PC-9 (cell line): ENCODE measurements at regions not wholly inside any gene's neighbourhood (a gene's known extent, or its start where the extent isn't known, plus 50 kb on each side); places are given as distances from the start of the nearest gene placed in this dataset.

Experiments
- BruUV-seq: library from RNA; stranded (reverse); fragments of 400-500 nt; replicated peaks from 2 replicates; lab custom pipeline; 2021; lab: Mats Ljungman, UMichigan
- CTCF ChIA-PET: fragments of 300-600 bp; sonication (Branson Sonifier 250); formaldehyde crosslinking; loops from one replicate; lab custom pipeline; 2022; ENCODE audit warnings: antibody characterized with exemption; lab: Charles Lee
- POLR2A ChIA-PET: fragments of 300-600 bp; sonication (Branson Sonifier 250); formaldehyde crosslinking; loops from one replicate; lab custom pipeline; 2022; ENCODE audit warnings: antibody characterized with exemption; ENCODE audit not compliant: unreplicated experiment; lab: Charles Lee
- DNase-seq, 2 experiments: peaks; one replicate each; pipeline versions ENCODE4 v3.0.0 to v3.0.0-alpha.2; 2015 to 2022; ENCODE audit warnings: mixed read lengths in 1 of 2
- H2AFZ ChIP-seq: fragments of 200-600 bp; sonication (generic); 2 replicates; pipeline ENCODE4 v1.8.1; 2017; ENCODE audit warnings: antibody characterized with exemption
- H3F3A ChIP-seq: fragments of 200-600 bp; sonication (generic); 2 replicates; pipeline ENCODE4 v1.8.1; 2017; ENCODE audit warnings: antibody characterized with exemption, mild to moderate bottlenecking, low read depth; ENCODE audit not compliant: insufficient read depth
- H3K27ac ChIP-seq: fragments of 200-600 bp; sonication (generic); 2 replicates; pipeline ENCODE4 v1.6.1; 2016; ENCODE audit warnings: mixed run types
- H3K27me3 ChIP-seq: fragments of 200-600 bp; sonication (generic); 2 replicates; pipeline ENCODE4 v1.6.1; 2016; ENCODE audit warnings: low read depth, mixed run types; ENCODE audit not compliant: insufficient read depth
- H3K36me3 ChIP-seq: fragments of 200-600 bp; sonication (generic); 2 replicates; pipeline ENCODE4 v1.6.1; 2016; ENCODE audit warnings: low read depth, mixed run types
- H3K4me1 ChIP-seq: fragments of 200-600 bp; sonication (generic); replicated peaks from 2 replicates; pipeline ENCODE4 v1.6.1; 2016; ENCODE audit warnings: mixed run types; ENCODE audit not compliant: insufficient read depth
- H3K4me2 ChIP-seq: fragments of 200-600 bp; sonication (generic); 2 replicates; pipeline ENCODE4 v1.6.1; 2017; ENCODE audit warnings: mixed run types
- H3K4me3 ChIP-seq: fragments of 200-600 bp; sonication (generic); 2 replicates; pipeline ENCODE4 v1.6.1; 2016; ENCODE audit warnings: mixed run types
- H3K79me2 ChIP-seq: fragments of 200-600 bp; sonication (generic); 2 replicates; pipeline ENCODE4 v1.6.1; 2017; ENCODE audit warnings: low read depth, mixed run types
- H3K9me2 ChIP-seq: fragments of 200-600 bp; sonication (generic); 2 replicates; pipeline ENCODE4 v1.8.1; 2017; ENCODE audit warnings: mild to moderate bottlenecking; ENCODE audit not compliant: insufficient read depth
- H3K9me3 ChIP-seq: fragments of 200-600 bp; sonication (generic); 2 replicates; pipeline ENCODE4 v1.8.1; 2016; ENCODE audit warnings: low read depth; ENCODE audit not compliant: insufficient read depth
- H4K20me1 ChIP-seq: fragments of 200-600 bp; sonication (generic); 2 replicates; pipeline ENCODE4 v1.8.1; 2017; ENCODE audit not compliant: insufficient read depth
- CTCF ChIP-seq: fragments of 200-600 bp; sonication (generic); conservative IDR thresholded peaks from 2 replicates; pipeline ENCODE4 v1.6.1; 2017; ENCODE audit warnings: mixed run types, antibody characterized with exemption, mild to moderate bottlenecking, moderate library complexity
- EZH2 ChIP-seq: fragments of 200-600 bp; sonication (generic); IDR thresholded peaks from 2 replicates; pipeline ENCODE4 v1.8.0; 2017; ENCODE audit warnings: antibody characterized with exemption, low read depth
- intact Hi-C: fragments of 100-400 bp; cut with micrococcal nuclease; formaldehyde crosslinking; loops from one replicate; pipeline ENCODE4 v1.10.0; 2022; ENCODE audit not compliant: unreplicated experiment

- TF ChIP-seq CTCF (no peak), EZH2 (no peak)
- no peak overlapping the region for H3K4me3 ChIP-seq
- H3K79me2 ChIP-seq: no peaks in the 10 kb centered on the region
- H3K9me3 ChIP-seq: no peaks in the 10 kb centered on the region
- H2AFZ ChIP-seq: no peak overlapping the region
- no peaks in the 10 kb centered on the region for H3K9me2 ChIP-seq
- no TSS peak for BruUV-seq
- no peak overlapping the region for H3K27ac ChIP-seq
- no peaks in the 10 kb centered on the region for H3F3A ChIP-seq
- H4K20me1 ChIP-seq: no peaks in the 10 kb centered on the region
- CTCF ChIA-PET: no interaction called here
- H3K4me1 ChIP-seq: no peaks in the 10 kb centered on the region
- no peak for DNase-seq
- H3K27me3 ChIP-seq: peaks cover 8% of the 10 kb centered on the region; the same call in 1 of the 2 replicates
- H3K36me3 ChIP-seq: no peaks in the 10 kb centered on the region
- H3K4me2 ChIP-seq: no peak overlapping the region
- POLR2A ChIA-PET: no interaction called here
- intact Hi-C loops: no loop called here
Observed at GRCh38 chr10:6969659-6970058, 389.6 kb upstream of the PRKCQ start.

- no peak for DNase-seq
- Histone ChIP-seq H3K9me3 (no peaks in the 10 kb centered on the region), H3K79me2 (no peaks in the 10 kb centered on the region), H4K20me1 (no peaks in the 10 kb centered on the region), H3K27ac (no peak overlapping the region), H3K4me2 (no peak overlapping the region), H3K9me2 (no peaks in the 10 kb centered on the region), H3K36me3 (no peaks in the 10 kb centered on the region), H3K4me1 (no peaks in the 10 kb centered on the region), H3F3A (no peaks in the 10 kb centered on the region), H3K4me3 (no peak overlapping the region), H3K27me3 (0 out of 2 replicates have a peak, but pooled peaks cover 2% of the 10 kb centered on the region), H2AFZ (no peak overlapping the region)
- ChIA-PET POLR2A (no interaction called here), CTCF (no interaction called here)
- intact Hi-C loops: no loop called here
- BruUV-seq: no TSS peak
- TF ChIP-seq EZH2 (no peak), CTCF (no peak)
Observed at GRCh38 chr10:6964543-6964942, 384.5 kb upstream of the PRKCQ start.

DNA sequence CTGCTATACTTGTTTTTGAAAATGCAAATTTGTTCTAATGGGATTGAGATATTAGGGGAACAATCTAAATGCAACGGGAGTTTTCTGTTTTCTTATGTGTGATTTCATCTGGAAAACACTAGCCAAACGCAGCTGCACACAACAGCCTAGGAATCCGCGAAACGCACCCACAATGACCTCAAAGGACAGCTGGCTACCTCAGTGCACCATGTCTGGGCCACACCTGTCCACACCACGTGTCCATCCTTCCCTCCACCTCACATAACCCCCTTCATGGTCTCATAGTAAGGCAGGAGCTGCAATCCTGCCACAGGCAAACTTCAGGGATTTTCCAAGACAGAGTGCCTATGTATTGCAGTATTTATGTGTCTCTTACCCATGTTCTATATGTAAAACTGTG, 382.5 kb upstream of the PRKCQ start:
- CTCF ChIA-PET: no interaction called here
- H3K79me2 ChIP-seq: no peaks in the 10 kb centered on the region
- H3K27ac ChIP-seq: no peak overlapping the region
- no peak overlapping the region for H3K4me2 ChIP-seq
- no TSS peak for BruUV-seq
- TF ChIP-seq EZH2: no peak
- TF ChIP-seq CTCF: no peak
- H3K9me2 ChIP-seq: no peaks in the 10 kb centered on the region
- POLR2A ChIA-PET: no interaction called here
- no peaks in the 10 kb centered on the region for H4K20me1 ChIP-seq
- no peaks in the 10 kb centered on the region for H3K4me1 ChIP-seq
- DNase-seq: no peak
- no peaks in the 10 kb centered on the region for H3K36me3 ChIP-seq
- no peak overlapping the region for H3K4me3 ChIP-seq
- H3K9me3 ChIP-seq: no peaks in the 10 kb centered on the region
- intact Hi-C loops: no loop called here
- no peak overlapping the region for H2AFZ ChIP-seq
- H3F3A ChIP-seq: no peaks in the 10 kb centered on the region
- 0 out of 2 replicates have a peak, but pooled peaks cover 2% of the 10 kb centered on the region for H3K27me3 ChIP-seq
